ENCODE measurements at regions not wholly inside any gene's neighbourhood (a gene's known extent, or its start where the extent isn't known, plus 50 kb on each side); places are given as distances from the start of the nearest gene placed in this dataset.
A peak's percentile ranks its signal among the peaks of the same experiment; 100 is the strongest.

DNA sequence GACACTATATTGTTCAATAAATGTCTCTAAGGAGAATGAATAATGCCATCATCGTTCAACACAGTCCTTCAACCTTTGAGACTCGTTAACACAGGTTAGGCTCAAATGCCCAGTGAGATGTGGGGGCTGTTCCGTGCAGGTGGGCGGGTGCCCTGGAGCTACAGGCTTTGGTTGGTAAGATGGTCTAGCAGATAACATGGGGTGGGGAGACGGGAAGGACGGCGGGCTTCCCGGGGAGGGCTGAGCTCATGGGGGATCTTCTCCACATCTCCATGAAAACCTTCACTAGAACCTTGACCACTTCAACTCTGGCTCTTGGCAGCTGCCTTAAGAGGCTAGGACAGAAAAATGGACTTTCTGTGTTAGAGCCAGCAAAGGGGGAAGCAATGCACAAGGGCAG is 134.1 kb upstream of the TCERG1L start:
- DNase-seq (ENCODE audit: low spot score): no peak

DNA sequence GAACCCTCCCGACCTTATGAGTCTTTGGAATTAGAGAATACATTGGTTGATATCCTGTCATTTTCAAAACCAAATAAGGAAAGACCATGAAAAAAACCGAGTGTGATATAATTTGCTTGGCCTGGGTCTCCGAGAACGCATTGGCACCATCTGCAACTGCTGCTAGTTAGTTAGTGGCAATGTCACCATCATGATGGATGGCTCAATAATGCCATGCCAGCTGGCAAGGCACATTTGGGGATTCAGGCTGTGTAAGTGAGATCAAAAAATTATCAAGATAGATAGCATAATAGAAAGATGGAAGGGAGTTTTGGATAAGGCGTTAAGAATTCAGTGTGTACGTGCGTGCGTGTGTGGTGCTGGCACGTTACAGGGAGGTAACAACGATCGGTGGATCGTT is 134.7 kb upstream of the TCERG1L start:
- no peak for DNase-seq (ENCODE audit: low spot score)

GRCh38 chr10:131448171-131448570 is 136.7 kb upstream of the TCERG1L start:
- DNase-seq (ENCODE audit: low spot score): no peak

- DNase-seq (ENCODE audit: low spot score): no peak
Observed at GRCh38 chr10:131448883-131449282, 137.4 kb upstream of the TCERG1L start.

GRCh38 chr10:131450216-131450765 is 138.8 kb upstream of the TCERG1L start:
- no peak for DNase-seq (ENCODE audit: low spot score)

DNA sequence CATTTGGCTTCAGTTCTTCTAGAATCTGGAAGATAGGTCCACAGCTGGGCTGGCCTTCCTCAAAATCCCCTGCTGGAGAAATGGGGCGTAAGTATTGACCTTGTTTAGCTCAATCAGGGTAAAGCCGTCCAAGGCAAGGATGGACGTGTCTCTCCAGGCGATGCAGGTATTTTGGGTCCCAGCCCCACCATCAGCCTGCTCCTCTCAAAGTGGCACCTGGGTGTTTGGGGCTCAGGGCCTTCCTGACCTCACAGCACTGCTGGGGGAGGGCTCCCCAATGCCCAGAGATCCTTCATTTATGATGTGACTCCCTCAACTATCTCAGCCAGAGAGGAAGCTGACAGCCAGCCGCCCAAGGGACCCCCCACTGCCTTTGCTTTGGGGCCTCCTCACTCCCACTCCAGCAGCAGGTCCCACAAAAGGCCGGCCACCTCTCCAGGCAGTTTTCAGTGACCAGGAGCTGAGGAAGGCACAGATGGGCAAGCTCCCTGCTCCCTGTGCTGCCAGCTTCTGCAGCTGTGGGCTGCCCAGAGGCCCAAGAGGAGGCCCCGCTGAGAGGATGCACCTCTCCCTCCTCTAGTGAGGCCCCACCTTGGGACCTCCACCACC is 140.0 kb upstream of the TCERG1L start:
- no peak for DNase-seq (ENCODE audit: low spot score)

GRCh38 chr10:131452926-131453720 is 141.6 kb upstream of the TCERG1L start:
- peak; percentile 59 for DNase-seq (ENCODE audit: low spot score)

DNA sequence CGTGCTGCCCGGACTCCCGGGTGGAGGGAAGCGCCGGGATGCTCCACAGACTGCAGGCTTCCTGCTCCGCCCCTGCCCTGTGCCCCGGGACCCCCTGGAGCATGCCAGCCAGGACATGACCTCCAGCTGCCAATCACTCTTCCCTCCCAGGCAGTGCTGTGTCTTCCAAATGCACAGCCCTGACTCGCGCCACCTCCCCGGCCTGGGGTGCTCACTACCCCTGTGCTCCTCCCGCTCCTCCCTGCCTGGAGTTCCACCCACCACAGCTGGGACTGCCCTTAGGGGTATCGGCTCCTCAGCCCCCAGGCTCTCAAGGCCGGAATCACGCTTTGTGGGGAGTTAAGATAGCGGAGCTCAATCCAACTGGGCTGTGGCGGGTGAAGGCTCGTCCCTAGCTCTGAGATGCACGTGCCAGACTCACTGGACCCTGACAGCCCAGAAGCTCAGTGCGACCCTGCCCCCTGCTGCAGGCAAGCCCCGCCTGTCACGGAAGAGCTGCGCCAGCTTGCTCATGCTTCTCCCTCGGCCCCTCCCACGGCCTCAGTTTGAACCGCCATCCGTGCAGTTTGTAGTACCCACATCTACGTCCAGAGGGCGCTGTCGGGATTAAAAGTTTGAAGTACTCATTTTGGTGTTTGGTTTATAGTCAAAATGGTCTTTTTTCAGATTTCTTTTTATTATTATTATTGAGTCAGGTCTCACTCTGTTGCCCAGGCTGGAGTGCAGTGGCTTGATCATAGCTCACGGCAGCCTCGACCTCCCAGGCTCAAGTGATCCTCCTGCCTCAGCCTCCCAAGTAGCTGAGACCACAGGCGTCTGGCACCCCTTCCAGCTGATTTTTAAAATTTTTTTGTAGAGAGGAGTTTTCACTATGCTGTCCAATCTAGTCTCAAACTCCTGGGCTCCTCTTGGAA is 142.5 kb upstream of the TCERG1L start:
- peak; percentile 74 for DNase-seq (ENCODE audit: low spot score)

DNA sequence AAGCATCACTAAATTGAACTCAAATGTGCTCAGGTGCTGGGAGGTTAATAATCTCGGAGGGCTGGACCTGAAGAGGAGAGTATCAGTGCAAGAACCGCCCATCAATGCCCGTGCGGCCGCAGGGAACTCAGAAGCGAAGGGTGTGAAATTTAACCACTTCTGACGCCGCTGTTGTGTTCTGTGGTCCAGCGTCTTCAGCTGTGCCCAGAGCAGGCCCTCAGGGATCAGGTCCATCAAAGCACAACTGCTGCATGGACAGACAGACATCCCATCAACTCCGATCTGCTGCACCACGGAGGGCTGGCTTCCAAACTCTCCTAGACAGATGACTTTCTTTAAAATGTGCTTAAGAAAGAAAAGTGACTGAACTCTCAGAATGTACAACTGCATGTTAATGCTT is 144.9 kb upstream of the TCERG1L start:
- no peak for DNase-seq (ENCODE audit: low spot score)

GRCh38 chr10:131461093-131461492 is 149.6 kb upstream of the TCERG1L start:
- no peak for DNase-seq (ENCODE audit: low spot score)

DNA sequence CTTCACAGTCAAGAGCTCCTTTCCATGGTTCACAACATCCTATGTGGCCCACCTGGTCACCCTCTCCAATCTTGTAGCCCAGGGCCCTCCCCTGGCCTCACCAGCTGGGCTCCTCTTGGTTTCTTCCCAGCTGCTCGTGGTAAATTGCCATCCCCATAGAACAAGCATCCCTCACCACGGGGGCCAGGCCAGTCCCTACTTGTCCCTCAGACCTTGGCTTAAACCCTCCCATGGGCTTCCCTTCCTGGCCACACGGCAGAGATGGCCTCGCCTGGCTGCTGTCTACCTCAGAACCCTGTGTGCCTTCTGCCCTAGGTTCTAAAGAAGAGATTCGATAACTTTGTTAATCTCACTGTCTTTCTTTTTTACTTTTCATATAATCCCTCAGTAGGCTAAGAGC is 153.3 kb upstream of the TCERG1L start:
- no peak for DNase-seq (ENCODE audit: low spot score)

- no peak for DNase-seq (ENCODE audit: low spot score)
Observed at GRCh38 chr10:131469551-131469950, 158.0 kb upstream of the TCERG1L start.

GRCh38 chr10:131473645-131474044 is 162.1 kb upstream of the TCERG1L start:
- DNase-seq (ENCODE audit: low spot score): no peak

- DNase-seq (ENCODE audit: low spot score): no peak
Observed at GRCh38 chr10:131474416-131474815, 162.9 kb upstream of the TCERG1L start.

DNA sequence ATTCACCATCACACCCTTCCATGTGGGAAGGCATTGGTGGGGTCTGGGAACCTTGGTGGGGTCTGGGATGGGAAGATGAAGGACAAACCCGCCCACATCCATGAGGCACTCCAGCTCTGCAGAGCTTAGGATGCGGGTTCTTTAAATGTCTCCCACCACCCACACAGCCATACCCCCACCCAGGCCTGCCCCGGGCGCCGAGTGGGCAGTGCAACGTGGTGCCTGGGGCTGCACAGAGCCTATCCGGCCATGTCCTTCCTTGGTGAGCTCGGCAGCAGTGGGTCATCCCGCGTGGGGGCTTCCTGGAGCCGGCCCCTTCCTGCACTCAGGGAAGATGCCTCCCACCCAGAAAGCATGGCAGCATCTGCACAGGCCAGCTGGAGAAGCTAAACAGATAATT is 163.5 kb upstream of the TCERG1L start:
- DNase-seq (ENCODE audit: low spot score): no peak

GRCh38 chr10:131475803-131476202 is 164.3 kb upstream of the TCERG1L start:
- DNase-seq (ENCODE audit: low spot score): no peak

DNA sequence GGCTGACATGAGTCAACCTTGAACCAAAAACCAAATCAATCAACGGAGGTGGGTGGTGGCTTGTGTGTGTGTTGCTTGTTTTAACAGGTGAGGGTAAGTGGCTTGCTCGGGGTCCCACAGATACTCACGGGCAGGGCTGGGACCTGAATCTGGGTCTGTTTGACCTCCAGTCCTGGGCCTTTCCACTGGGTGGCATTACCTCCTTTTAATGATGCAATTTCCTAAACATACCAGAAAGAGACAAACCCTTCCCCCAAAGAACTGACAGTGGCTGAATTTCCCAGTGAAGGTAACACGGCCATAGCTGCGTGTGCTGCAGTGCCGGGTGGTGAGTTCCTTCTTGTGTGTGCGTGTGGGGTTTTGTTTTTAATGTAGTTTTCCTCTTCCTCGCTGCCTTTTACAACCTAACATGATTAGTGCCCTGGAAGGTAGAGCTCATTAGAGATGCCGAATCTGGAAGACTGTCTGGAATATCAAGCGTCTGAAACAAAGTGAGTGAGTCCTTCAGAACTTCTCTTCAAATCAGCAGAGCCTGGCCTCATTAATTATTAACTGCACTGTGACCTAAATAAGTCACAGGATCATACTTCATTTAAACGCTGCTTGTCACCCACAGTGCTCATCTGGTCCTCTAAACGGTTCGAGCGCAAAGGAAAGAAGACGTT is 166.1 kb upstream of the TCERG1L start:
- DNase-seq (ENCODE audit: low spot score): no peak

GRCh38 chr10:131478377-131478989 is 167.0 kb upstream of the TCERG1L start:
- DNase-seq (ENCODE audit: low spot score): no peak

GRCh38 chr10:131480066-131480465 is 168.5 kb upstream of the TCERG1L start:
- no peak for DNase-seq (ENCODE audit: low spot score)

GRCh38 chr10:131480861-131481260 is 169.3 kb upstream of the TCERG1L start:
- DNase-seq (ENCODE audit: low spot score): no peak

- DNase-seq (ENCODE audit: low spot score): no peak
Observed at GRCh38 chr10:131485732-131486131, 174.2 kb upstream of the TCERG1L start.
